PC-3 (cell line): ENCODE measurements at regions not wholly inside any gene's neighbourhood (a gene's known extent, or its start where the extent isn't known, plus 50 kb on each side); places are given as distances from the start of the nearest gene placed in this dataset.
"Not testable (repeated sequence)": the region's sequence is repeated elsewhere in the genome, so short reads cannot be mapped to it uniquely, and the experiment has no call there.

Source experiments
- ATAC-seq: fragments of 200-7000 bp; cut with Tn5 transposase; 2 replicates; pipeline ENCODE4 v1.9.1; 2020; ENCODE audit warnings: mild to moderate bottlenecking, moderate library complexity
- BruUV-seq: library from RNA; stranded (reverse); fragments of 400-500 nt; replicated peaks from 2 replicates; lab custom pipeline; 2021; lab: Mats Ljungman, UMichigan
- CTCF ChIA-PET: fragments of 300-600 bp; sonication (Branson Sonifier 250); formaldehyde crosslinking; loops from one replicate; lab custom pipeline; 2022; ENCODE audit warnings: antibody characterized with exemption; lab: Charles Lee
- POLR2A ChIA-PET: fragments of 300-600 bp; sonication (Branson Sonifier 250); formaldehyde crosslinking; loops from one replicate; lab custom pipeline; 2022; ENCODE audit warnings: antibody characterized with exemption; ENCODE audit not compliant: unreplicated experiment; lab: Charles Lee
- DNase-seq: peaks from one replicate; pipeline ENCODE4 v3.0.0-alpha.2; 2015
- H2AFZ ChIP-seq: fragments of 300-600 bp; sonication (generic); 2 replicates; pipeline ENCODE4 v1.6.0; 2016; ENCODE audit warnings: antibody characterized with exemption, low read length
- H3F3A ChIP-seq: fragments of 300-600 bp; sonication (generic); one replicate; pipeline ENCODE4 v1.6.0; 2017; ENCODE audit warnings: antibody characterized with exemption, low read length, control low read depth, mild to moderate bottlenecking; ENCODE audit not compliant: unreplicated experiment
- H3K27ac ChIP-seq: fragments of 300-600 bp; sonication (generic); 2 replicates; pipeline ENCODE4 v1.5.1; 2016; ENCODE audit warnings: mild to moderate bottlenecking, low read length
- H3K27me3 ChIP-seq: fragments of 300-600 bp; sonication (generic); 2 replicates; pipeline ENCODE4 v1.6.1; 2016; ENCODE audit warnings: low read length, mixed read lengths
- H3K36me3 ChIP-seq: fragments of 300-600 bp; sonication (generic); 2 replicates; pipeline ENCODE4 v1.6.1; 2016; ENCODE audit warnings: low read depth, mixed run types, low read length, mixed read lengths
- H3K4me1 ChIP-seq: fragments of 300-600 bp; sonication (generic); 2 replicates; pipeline ENCODE4 v1.5.1; 2016; ENCODE audit warnings: low read length; ENCODE audit not compliant: insufficient read depth
- H3K4me2 ChIP-seq: fragments of 300-600 bp; sonication (generic); 2 replicates; pipeline ENCODE4 v1.6.0; 2016; ENCODE audit warnings: low read length
- H3K4me3 ChIP-seq: fragments of 300-600 bp; sonication (generic); 2 replicates; pipeline ENCODE4 v1.5.1; 2016; ENCODE audit warnings: mild to moderate bottlenecking, low read length, mixed read lengths
- H3K79me2 ChIP-seq: fragments of 300-600 bp; sonication (generic); 2 replicates; pipeline ENCODE4 v1.6.1; 2017; ENCODE audit warnings: low read length, mixed read lengths
- H3K9ac ChIP-seq: fragments of 300-600 bp; sonication (generic); 2 replicates; pipeline ENCODE4 v1.6.0; 2016; ENCODE audit warnings: mild to moderate bottlenecking, low read length
- H3K9me2 ChIP-seq: fragments of 300-600 bp; sonication (generic); replicated peaks from 2 replicates; pipeline ENCODE4 v1.6.1; 2016; ENCODE audit warnings: mixed run types, low read length, mixed read lengths
- H3K9me3 ChIP-seq: fragments of 300-600 bp; sonication (generic); 2 replicates; pipeline ENCODE4 v1.6.1; 2016; ENCODE audit warnings: low read length, mixed read lengths
- H4K20me1 ChIP-seq: fragments of 300-600 bp; sonication (generic); 2 replicates; pipeline ENCODE4 v1.6.1; 2016; ENCODE audit warnings: low read length, mixed read lengths
- EZH2 ChIP-seq: fragments of 300-600 bp; sonication (generic); IDR thresholded peaks from one replicate; pipeline ENCODE4 v1.6.1; 2017; ENCODE audit warnings: antibody characterized with exemption, mild to moderate bottlenecking, low read length; ENCODE audit not compliant: unreplicated experiment
- EZH2phosphoT487 ChIP-seq: fragments of 300-600 bp; sonication (generic); IDR thresholded peaks from 2 replicates; pipeline ENCODE4 v1.6.1; 2018; ENCODE audit warnings: mild to moderate bottlenecking, antibody characterized with exemption, low read length, borderline replicate concordance
- intact Hi-C: fragments of 100-400 bp; cut with micrococcal nuclease; formaldehyde crosslinking; loops from 2 replicates; pipeline ENCODE4 v1.9.0; 2023
- TF ChIP-seq, protein P1 (sequence below): fragments of 300-600 bp; sonication (generic); conservative IDR thresholded peaks from 2 replicates; pipeline ENCODE4 v1.5.1; 2017; ENCODE audit warnings: antibody characterized with exemption, low read depth, mild to moderate bottlenecking, low read length

DNA sequence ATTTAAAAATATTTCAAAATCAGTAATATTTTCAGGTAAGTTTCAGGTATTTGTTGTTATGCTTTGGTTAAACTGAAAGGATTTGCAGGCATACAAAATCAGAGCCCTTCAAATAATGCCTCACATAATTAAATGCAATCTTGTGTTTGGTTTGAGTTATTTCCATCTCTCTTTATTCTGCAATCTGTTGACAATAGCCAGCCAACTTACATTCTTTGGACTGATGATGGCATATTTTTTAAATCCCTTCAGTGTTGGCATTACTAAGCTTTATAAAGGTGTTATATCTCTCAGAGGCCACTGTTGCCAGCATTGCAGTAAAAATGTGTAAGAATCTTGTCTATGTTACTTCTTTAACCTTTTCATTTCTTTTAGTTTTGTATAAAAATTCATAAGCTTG, 257.2 kb upstream of the RFC3 start:
- CTCF ChIA-PET: no interaction called here
- TF ChIP-seq EZH2 (no peak), EZH2phosphoT487 (no peak)
- TF ChIP-seq, protein P1, sequence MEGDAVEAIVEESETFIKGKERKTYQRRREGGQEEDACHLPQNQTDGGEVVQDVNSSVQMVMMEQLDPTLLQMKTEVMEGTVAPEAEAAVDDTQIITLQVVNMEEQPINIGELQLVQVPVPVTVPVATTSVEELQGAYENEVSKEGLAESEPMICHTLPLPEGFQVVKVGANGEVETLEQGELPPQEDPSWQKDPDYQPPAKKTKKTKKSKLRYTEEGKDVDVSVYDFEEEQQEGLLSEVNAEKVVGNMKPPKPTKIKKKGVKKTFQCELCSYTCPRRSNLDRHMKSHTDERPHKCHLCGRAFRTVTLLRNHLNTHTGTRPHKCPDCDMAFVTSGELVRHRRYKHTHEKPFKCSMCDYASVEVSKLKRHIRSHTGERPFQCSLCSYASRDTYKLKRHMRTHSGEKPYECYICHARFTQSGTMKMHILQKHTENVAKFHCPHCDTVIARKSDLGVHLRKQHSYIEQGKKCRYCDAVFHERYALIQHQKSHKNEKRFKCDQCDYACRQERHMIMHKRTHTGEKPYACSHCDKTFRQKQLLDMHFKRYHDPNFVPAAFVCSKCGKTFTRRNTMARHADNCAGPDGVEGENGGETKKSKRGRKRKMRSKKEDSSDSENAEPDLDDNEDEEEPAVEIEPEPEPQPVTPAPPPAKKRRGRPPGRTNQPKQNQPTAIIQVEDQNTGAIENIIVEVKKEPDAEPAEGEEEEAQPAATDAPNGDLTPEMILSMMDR: no peak
- Histone ChIP-seq H4K20me1 (no peaks in the 10 kb centered on the region), H3K9ac (no peak overlapping the region), H3K9me2 (no peaks in the 10 kb centered on the region), H3K27me3 (no peaks in the 10 kb centered on the region), H3K4me3 (no peak overlapping the region), H3K4me2 (no peak overlapping the region), H3K27ac (no peak overlapping the region), H3F3A (no peaks in the 10 kb centered on the region), H2AFZ (no peak overlapping the region), H3K36me3 (no peaks in the 10 kb centered on the region), H3K4me1 (no peaks in the 10 kb centered on the region), H3K79me2 (no peaks in the 10 kb centered on the region), H3K9me3 (no peaks in the 10 kb centered on the region)
- no TSS peak for BruUV-seq
- POLR2A ChIA-PET: interaction anchor here (0.6 kb wide), 1 partner anchor 13 kb away, joined by 3 read pairs; no protein-coding TSS in a partner anchor
- DNase-seq (no peak), ATAC-seq (no peak)
- intact Hi-C loops: no loop called here

DNA sequence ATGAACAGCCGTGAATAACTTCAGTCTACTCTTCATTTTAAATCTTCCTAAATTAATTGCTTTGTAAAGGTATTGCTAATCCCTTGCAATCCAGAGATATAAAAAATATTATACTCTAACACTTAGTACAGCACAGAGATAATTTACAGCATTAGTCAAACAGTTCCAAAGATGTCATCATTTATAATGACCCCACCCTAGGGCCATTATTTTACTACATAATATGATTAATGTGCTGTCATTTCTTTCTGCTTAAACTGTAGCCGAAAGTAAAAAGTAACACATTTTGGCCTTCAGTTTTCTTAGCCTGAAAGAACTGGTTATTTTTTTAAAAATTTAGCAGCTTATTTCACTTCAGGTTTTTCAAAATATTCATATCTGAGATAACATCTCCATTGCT, 256.3 kb upstream of the RFC3 start:
- CTCF ChIA-PET: no interaction called here
- Histone ChIP-seq H3K4me2 (no peak overlapping the region), H3K9me3 (no peaks in the 10 kb centered on the region), H3K9ac (no peak overlapping the region), H3K27me3 (no peaks in the 10 kb centered on the region), H3K79me2 (no peaks in the 10 kb centered on the region), H3K4me1 (no peaks in the 10 kb centered on the region), H2AFZ (no peak overlapping the region), H3K4me3 (no peak overlapping the region), H3K36me3 (no peaks in the 10 kb centered on the region), H3K27ac (no peak overlapping the region), H4K20me1 (no peaks in the 10 kb centered on the region), H3F3A (no peaks in the 10 kb centered on the region), H3K9me2 (no peaks in the 10 kb centered on the region)
- ATAC-seq (no peak), DNase-seq (no peak)
- POLR2A ChIA-PET: no interaction called here
- intact Hi-C loops: no loop called here
- no peak for TF ChIP-seq EZH2
- TF ChIP-seq, protein P1: no peak
- no peak for TF ChIP-seq EZH2phosphoT487
- BruUV-seq: no TSS peak

DNA sequence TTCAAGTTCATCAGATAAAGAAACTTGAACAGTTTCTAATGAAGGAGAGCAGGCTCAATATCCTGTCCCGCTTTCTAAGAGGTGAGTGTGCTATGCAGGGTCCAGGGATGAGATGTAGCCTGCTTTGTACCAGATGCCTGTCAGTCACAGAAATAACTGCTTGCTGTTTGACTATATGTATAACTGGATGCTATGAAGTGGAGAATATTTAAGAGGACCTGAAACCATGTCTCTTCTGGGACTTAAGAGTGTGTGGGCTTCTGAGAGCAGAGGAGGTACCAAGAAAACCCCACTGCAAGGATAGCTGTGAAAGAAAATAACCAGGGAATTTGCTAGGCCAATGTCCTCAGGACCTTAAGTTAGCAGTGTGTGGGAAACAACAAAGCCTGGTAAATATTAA, 246.3 kb upstream of the RFC3 start:
- Histone ChIP-seq H3K36me3 (no peaks in the 10 kb centered on the region), H3F3A (no peaks in the 10 kb centered on the region), H3K79me2 (no peaks in the 10 kb centered on the region), H3K4me1 (no peaks in the 10 kb centered on the region), H3K9ac (no peak overlapping the region), H3K4me3 (no peak overlapping the region), H4K20me1 (no peaks in the 10 kb centered on the region), H3K9me2 (no peaks in the 10 kb centered on the region), H3K4me2 (no peak overlapping the region), H3K27ac (no peak overlapping the region), H3K9me3 (no peaks in the 10 kb centered on the region), H2AFZ (no peak overlapping the region), H3K27me3 (no peaks in the 10 kb centered on the region)
- no peak for ATAC-seq
- ChIA-PET CTCF (no interaction called here), POLR2A (no interaction called here)
- no peak for TF ChIP-seq EZH2
- TF ChIP-seq, protein P1: no peak
- TF ChIP-seq EZH2phosphoT487: no peak
- DNase-seq: no peak
- BruUV-seq: no TSS peak
- intact Hi-C loops: no loop called here

DNA sequence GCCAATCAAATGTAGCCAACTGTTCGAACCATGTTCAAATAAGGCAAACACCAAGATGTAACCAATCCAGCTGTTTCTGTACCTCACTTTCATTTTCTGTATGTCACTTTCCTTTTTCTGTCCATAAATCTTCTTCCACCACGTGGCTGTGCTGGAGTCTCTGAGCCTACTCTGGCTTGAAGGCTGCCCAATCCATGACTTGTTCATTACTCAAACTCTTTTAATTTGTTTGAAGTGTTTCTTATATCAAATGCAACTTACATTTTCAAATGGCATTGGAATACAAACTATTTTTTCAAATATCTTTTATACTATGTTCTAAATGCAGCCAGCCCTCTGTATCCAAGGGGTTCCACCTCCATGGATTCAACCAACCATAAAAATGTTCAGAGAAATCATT, 245.6 kb upstream of the RFC3 start:
- H3K27ac ChIP-seq, intact Hi-C loops, H3K4me2 ChIP-seq, H4K20me1 ChIP-seq, H3K4me3 ChIP-seq, H3K9ac ChIP-seq, H3K79me2 ChIP-seq, H2AFZ ChIP-seq, H3K9me3 ChIP-seq, CTCF ChIA-PET, H3K9me2 ChIP-seq, H3F3A ChIP-seq, BruUV-seq, H3K4me1 ChIP-seq, POLR2A ChIA-PET, H3K27me3 ChIP-seq, DNase-seq, H3K36me3 ChIP-seq, ATAC-seq: not testable (repeated sequence)
